ENCODE measurements at regions not wholly inside any gene's neighbourhood (a gene's known extent, or its start where the extent isn't known, plus 50 kb on each side); places are given as distances from the start of the nearest gene placed in this dataset.

DNA sequence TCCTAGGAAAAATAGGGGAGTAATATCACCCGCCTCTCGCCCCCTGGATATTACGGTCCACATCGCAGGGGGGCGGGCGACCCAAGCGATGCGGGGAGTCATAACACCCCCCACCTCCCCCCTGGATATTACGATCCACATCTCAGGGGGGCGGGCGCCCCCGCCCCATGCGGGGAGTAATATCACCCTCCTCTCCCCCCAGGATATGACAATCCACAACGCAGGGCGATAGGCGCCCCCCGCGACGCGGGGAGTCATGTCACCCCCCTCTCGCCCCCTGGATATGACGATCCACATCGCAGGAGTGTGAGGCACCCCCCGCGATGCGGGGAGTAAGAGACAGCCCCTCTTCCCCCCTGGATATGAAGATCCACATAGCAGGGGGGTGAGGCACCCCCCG lies 684.4 kb upstream of the PCDH9 start:
- TF ChIP-seq, protein P1, sequence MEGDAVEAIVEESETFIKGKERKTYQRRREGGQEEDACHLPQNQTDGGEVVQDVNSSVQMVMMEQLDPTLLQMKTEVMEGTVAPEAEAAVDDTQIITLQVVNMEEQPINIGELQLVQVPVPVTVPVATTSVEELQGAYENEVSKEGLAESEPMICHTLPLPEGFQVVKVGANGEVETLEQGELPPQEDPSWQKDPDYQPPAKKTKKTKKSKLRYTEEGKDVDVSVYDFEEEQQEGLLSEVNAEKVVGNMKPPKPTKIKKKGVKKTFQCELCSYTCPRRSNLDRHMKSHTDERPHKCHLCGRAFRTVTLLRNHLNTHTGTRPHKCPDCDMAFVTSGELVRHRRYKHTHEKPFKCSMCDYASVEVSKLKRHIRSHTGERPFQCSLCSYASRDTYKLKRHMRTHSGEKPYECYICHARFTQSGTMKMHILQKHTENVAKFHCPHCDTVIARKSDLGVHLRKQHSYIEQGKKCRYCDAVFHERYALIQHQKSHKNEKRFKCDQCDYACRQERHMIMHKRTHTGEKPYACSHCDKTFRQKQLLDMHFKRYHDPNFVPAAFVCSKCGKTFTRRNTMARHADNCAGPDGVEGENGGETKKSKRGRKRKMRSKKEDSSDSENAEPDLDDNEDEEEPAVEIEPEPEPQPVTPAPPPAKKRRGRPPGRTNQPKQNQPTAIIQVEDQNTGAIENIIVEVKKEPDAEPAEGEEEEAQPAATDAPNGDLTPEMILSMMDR (IDR thresholded peaks at IDR 0.05): no peak
- TF ChIP-seq POLR2AphosphoS5 (IDR thresholded peaks at IDR 0.05; ENCODE audit: low read depth, low read length) (no peak), SIN3A (IDR thresholded peaks at IDR 0.05; ENCODE audit: borderline replicate concordance, insufficient read depth, low read depth, low read length) (no peak), TCF7L2 (IDR thresholded peaks at IDR 0.05; ENCODE audit: low read depth, low read length) (no peak)
- TF ChIP-seq, protein P2, sequence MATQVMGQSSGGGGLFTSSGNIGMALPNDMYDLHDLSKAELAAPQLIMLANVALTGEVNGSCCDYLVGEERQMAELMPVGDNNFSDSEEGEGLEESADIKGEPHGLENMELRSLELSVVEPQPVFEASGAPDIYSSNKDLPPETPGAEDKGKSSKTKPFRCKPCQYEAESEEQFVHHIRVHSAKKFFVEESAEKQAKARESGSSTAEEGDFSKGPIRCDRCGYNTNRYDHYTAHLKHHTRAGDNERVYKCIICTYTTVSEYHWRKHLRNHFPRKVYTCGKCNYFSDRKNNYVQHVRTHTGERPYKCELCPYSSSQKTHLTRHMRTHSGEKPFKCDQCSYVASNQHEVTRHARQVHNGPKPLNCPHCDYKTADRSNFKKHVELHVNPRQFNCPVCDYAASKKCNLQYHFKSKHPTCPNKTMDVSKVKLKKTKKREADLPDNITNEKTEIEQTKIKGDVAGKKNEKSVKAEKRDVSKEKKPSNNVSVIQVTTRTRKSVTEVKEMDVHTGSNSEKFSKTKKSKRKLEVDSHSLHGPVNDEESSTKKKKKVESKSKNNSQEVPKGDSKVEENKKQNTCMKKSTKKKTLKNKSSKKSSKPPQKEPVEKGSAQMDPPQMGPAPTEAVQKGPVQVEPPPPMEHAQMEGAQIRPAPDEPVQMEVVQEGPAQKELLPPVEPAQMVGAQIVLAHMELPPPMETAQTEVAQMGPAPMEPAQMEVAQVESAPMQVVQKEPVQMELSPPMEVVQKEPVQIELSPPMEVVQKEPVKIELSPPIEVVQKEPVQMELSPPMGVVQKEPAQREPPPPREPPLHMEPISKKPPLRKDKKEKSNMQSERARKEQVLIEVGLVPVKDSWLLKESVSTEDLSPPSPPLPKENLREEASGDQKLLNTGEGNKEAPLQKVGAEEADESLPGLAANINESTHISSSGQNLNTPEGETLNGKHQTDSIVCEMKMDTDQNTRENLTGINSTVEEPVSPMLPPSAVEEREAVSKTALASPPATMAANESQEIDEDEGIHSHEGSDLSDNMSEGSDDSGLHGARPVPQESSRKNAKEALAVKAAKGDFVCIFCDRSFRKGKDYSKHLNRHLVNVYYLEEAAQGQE (IDR thresholded peaks at IDR 0.05; ENCODE audit: insufficient read depth in 1 of 2, low read depth in 2 of 2, low read length in 1 of 2): no peak
